ENCODE measurements at regions not wholly inside any gene's neighbourhood (a gene's known extent, or its start where the extent isn't known, plus 50 kb on each side); places are given as distances from the start of the nearest gene placed in this dataset.

DNA sequence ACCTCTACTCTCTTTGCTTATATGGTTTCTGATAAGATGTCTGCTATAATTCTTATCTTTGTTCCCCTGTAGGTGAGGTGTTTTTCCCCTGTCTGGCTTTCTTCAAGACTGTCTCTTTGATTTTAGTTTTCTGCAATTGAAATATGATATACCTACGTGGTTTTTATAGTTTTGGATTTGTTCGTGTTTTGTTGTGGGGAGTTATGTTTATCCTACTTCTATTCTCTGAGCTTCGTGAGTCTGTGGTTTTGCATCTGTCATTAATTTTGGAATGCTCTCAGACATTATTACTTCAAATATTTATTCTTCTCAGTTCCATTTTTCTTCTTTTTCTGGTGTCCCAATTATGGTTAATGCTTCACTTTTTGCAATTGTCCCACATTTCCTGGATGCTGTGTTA lies 521.3 kb downstream of the KCTD16 start:
- H3K9me2 ChIP-seq (ENCODE audit: insufficient read depth) = no peaks in the 10 kb centered on the region
- ATAC-seq (no peak), DNase-seq (ENCODE audit: low spot score) (no peak)
- H3K36me3 Mint-ChIP-seq (ENCODE audit: low read depth) = 0 out of 3 replicates have a peak, but pooled peaks cover 3% of the 10 kb centered on the region
- H3K4me1 ChIP-seq (ENCODE audit: insufficient read depth) = no peaks in the 10 kb centered on the region
- H3K27ac Mint-ChIP-seq = no peak overlapping the region
- no peak overlapping the region for H3K4me3 Mint-ChIP-seq
- H3K9me3 Mint-ChIP-seq = peaks cover 10% of the 10 kb centered on the region; the same call in 1 of the 3 replicates
- H3F3A ChIP-seq (replicated peaks; ENCODE audit: low read depth) = no peaks in the 10 kb centered on the region
- H3K36me3 ChIP-seq (ENCODE audit: insufficient read depth) = no peaks in the 10 kb centered on the region
- H3K4me2 ChIP-seq = no peak overlapping the region
- H2AFZ ChIP-seq = no peak overlapping the region
- H3K27ac ChIP-seq (ENCODE audit: low read depth) = no peak overlapping the region
- no peaks in the 10 kb centered on the region for H3K27me3 ChIP-seq (ENCODE audit: insufficient read depth)
- no peaks in the 10 kb centered on the region for H3K4me1 Mint-ChIP-seq
- H3K79me2 ChIP-seq (replicated peaks; ENCODE audit: insufficient read depth) = no peaks in the 10 kb centered on the region
- H3K27me3 Mint-ChIP-seq (ENCODE audit: insufficient read depth, low read depth, poor library complexity) = no peaks in the 10 kb centered on the region
- TF ChIP-seq POLR2AphosphoS5 (IDR thresholded peaks at IDR 0.05; ENCODE audit: low read depth) (no peak), JUNB (IDR thresholded peaks at IDR 0.05; ENCODE audit: unreplicated experiment) (no peak), ETS1 (IDR thresholded peaks at IDR 0.05) (no peak), EZH2 (IDR thresholded peaks at IDR 0.05; ENCODE audit: low read depth, unreplicated experiment) (no peak), EZH2phosphoT487 (IDR thresholded peaks at IDR 0.05; ENCODE audit: unreplicated experiment) (no peak), ZNF331 (CRISPR knock-in tag; IDR thresholded peaks at IDR 0.05; ENCODE audit: low read depth) (no peak), CREB1 (CRISPR knock-in tag; IDR thresholded peaks at IDR 0.05; ENCODE audit: low read depth) (no peak), STAT1 (IDR thresholded peaks at IDR 0.05; ENCODE audit: unreplicated experiment) (no peak), NANOG (IDR thresholded peaks at IDR 0.05; ENCODE audit: borderline replicate concordance) (no peak), ZNF114 (CRISPR knock-in tag; IDR thresholded peaks at IDR 0.05) (no peak), CTCF (conservative IDR thresholded peaks at IDR 0.05; ENCODE audit: low read depth in 2 of 2) (no peak), REST (IDR thresholded peaks at IDR 0.05; ENCODE audit: unreplicated experiment) (no peak)
- TF ChIP-seq, protein P1, sequence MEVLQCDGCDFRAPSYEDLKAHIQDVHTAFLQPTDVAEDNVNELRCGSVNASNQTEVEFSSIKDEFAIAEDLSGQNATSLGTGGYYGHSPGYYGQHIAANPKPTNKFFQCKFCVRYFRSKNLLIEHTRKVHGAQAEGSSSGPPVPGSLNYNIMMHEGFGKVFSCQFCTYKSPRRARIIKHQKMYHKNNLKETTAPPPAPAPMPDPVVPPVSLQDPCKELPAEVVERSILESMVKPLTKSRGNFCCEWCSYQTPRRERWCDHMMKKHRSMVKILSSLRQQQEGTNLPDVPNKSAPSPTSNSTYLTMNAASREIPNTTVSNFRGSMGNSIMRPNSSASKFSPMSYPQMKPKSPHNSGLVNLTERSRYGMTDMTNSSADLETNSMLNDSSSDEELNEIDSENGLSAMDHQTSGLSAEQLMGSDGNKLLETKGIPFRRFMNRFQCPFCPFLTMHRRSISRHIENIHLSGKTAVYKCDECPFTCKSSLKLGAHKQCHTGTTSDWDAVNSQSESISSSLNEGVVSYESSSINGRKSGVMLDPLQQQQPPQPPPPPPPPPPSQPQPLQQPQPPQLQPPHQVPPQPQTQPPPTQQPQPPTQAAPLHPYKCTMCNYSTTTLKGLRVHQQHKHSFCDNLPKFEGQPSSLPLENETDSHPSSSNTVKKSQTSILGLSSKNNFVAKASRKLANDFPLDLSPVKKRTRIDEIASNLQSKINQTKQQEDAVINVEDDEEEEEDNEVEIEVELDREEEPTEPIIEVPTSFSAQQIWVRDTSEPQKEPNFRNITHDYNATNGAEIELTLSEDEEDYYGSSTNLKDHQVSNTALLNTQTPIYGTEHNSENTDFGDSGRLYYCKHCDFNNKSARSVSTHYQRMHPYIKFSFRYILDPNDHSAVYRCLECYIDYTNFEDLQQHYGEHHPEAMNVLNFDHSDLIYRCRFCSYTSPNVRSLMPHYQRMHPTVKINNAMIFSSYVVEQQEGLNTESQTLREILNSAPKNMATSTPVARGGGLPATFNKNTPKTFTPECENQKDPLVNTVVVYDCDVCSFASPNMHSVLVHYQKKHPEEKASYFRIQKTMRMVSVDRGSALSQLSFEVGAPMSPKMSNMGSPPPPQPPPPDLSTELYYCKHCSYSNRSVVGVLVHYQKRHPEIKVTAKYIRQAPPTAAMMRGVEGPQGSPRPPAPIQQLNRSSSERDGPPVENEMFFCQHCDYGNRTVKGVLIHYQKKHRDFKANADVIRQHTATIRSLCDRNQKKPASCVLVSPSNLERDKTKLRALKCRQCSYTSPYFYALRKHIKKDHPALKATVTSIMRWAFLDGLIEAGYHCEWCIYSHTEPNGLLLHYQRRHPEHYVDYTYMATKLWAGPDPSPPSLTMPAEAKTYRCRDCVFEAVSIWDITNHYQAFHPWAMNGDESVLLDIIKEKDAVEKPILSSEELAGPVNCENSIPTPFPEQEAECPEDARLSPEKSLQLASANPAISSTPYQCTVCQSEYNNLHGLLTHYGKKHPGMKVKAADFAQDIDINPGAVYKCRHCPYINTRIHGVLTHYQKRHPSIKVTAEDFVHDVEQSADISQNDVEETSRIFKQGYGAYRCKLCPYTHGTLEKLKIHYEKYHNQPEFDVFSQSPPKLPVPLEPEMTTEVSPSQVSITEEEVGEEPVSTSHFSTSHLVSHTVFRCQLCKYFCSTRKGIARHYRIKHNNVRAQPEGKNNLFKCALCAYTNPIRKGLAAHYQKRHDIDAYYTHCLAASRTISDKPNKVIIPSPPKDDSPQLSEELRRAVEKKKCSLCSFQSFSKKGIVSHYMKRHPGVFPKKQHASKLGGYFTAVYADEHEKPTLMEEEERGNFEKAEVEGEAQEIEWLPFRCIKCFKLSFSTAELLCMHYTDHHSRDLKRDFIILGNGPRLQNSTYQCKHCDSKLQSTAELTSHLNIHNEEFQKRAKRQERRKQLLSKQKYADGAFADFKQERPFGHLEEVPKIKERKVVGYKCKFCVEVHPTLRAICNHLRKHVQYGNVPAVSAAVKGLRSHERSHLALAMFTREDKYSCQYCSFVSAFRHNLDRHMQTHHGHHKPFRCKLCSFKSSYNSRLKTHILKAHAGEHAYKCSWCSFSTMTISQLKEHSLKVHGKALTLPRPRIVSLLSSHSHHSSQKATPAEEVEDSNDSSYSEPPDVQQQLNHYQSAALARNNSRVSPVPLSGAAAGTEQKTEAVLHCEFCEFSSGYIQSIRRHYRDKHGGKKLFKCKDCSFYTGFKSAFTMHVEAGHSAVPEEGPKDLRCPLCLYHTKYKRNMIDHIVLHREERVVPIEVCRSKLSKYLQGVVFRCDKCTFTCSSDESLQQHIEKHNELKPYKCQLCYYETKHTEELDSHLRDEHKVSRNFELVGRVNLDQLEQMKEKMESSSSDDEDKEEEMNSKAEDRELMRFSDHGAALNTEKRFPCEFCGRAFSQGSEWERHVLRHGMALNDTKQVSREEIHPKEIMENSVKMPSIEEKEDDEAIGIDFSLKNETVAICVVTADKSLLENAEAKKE (CRISPR knock-in tag; IDR thresholded peaks at IDR 0.05) = no peak
- H3K4me3 ChIP-seq = no peak overlapping the region
- H4K20me1 ChIP-seq (replicated peaks; ENCODE audit: insufficient read depth) = no peaks in the 10 kb centered on the region

Data from GM23338 (cell line).